Upper lobe of left lung (tissue), 6 donors: ENCODE measurements at regions not wholly inside any gene's neighbourhood (a gene's known extent, or its start where the extent isn't known, plus 50 kb on each side); places are given as distances from the start of the nearest gene placed in this dataset.
A peak's percentile ranks its signal among the peaks of the same experiment; 100 is the strongest.

Experiments used
- ATAC-seq, 2 donors: fragments of 200-7000 bp; cut with Tn5 transposase; one replicate each; pipeline ENCODE4 v1.9.1; 2022; ENCODE audit warnings: mild to moderate bottlenecking in 2 of 2, moderate library complexity in 2 of 2; ENCODE audit not compliant: low FRiP score in 2 of 2
- DNase-seq, 2 donors: peaks; one replicate each; pipeline ENCODE4 v3.0.0-alpha.2; 2019 to 2020
- H3K27ac ChIP-seq, 4 donors: fragments of 200-600 bp; sonication (generic); one replicate each; pipeline ENCODE4 v1.5.1; 2016 to 2019
- H3K27me3 ChIP-seq, 4 donors: fragments of 200-600 bp; sonication (generic); one replicate each; pipeline ENCODE4 v1.5.1; 2017 to 2019
- H3K36me3 ChIP-seq, 4 donors: fragments of 200-600 bp; sonication (generic); one replicate each; pipeline ENCODE4 v1.5.1; 2016 to 2019
- H3K4me1 ChIP-seq, 4 donors: fragments of 200-600 bp; sonication (generic); one replicate each; pipeline ENCODE4 v1.5.1; 2018 to 2019
- H3K4me3 ChIP-seq, 4 donors: fragments of 200-600 bp; sonication (generic); one replicate each; pipeline ENCODE4 v1.5.1; 2017 to 2019; ENCODE audit warnings: mild to moderate bottlenecking in 2 of 4, moderate library complexity in 1 of 4
- H3K9me3 ChIP-seq, 4 donors: fragments of 200-600 bp; sonication (generic); one replicate each; pipeline ENCODE4 v1.5.1; 2018 to 2019
- EP300 ChIP-seq, 4 donors: sonication (generic); formaldehyde crosslinking; IDR thresholded peaks; one replicate each; pipeline ENCODE4 v1.5.1; 2017; ENCODE audit warnings: antibody characterized with exemption in 4 of 4, control low read depth in 2 of 4
- POLR2A ChIP-seq, 4 donors: fragments of 450-650 bp; IDR thresholded peaks; one replicate each; pipeline ENCODE4 v1.5.1; 2016 to 2017; ENCODE audit warnings: antibody characterized with exemption in 4 of 4, mild to moderate bottlenecking in 2 of 4
- POLR2AphosphoS5 ChIP-seq, 2 donors: sonication (generic); formaldehyde crosslinking; IDR thresholded peaks; one replicate each; pipeline ENCODE4 v1.5.1; 2017; ENCODE audit warnings: antibody characterized with exemption in 2 of 2
- WGBS, 2 donors: methylation state at CpG; one replicate each; pipeline ENCODE4 v1.1.5; 2017 to 2018; 5-methylcytosine and 5-hydroxymethylcytosine counted together
- TF ChIP-seq, protein P1 (sequence below), 6 experiments: fragments of 450-650 bp in 4 of 6; fragments of 200-600 bp in 2 of 6; sonication (generic) in 2 of 6; IDR thresholded peaks; one replicate each; pipeline ENCODE4 v1.5.1; 2016 to 2019; ENCODE audit warnings: antibody characterized with exemption in 6 of 6
- donor health status: DM: no; HTN: no; CAD: no; lungs with moderate emphysema.
- donor health status: DM: no; HTN: yes; CAD: no; lungs with severe emphysema.

DNA sequence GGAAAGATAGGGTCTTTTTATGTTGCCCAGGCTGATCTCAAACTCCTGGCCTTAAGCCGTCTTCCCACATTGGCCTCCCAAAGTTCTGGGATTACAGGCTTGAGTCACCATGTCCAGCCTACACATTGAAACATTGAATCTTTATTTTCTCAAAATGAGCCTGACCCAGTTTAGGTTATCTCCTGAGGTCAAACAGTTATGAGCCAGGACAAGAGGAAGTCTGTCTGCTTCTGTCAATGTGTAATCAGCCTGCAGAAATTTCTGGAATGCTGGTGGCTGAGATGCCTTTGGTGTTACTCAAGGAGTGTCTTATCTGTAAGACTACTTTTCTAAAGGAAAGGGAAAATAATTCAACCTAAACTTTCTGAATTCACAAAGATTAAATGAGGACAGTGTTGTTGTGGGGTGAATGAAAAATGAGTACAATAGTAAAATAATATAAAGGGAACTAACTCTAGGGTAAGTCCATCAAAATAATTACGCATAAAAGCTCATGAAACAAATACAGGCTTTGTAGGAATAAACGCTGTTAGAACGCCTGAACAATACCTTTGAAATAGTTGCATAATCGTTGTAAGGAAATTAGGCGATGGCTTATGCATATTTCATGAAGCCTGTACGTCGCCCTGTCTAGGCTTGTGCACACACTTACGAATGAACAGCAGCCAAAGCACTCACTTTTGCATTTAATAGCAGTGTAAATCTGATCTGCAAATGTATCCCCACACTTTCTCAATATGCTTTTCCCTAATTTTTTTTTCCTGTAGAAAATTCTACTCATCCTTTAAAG, 260.8 kb downstream of the RDH14 start:
- Histone ChIP-seq H3K27me3 (no peaks in the 10 kb centered on the region), H3K4me1 (peaks cover 0 to 7% (median 3%) of the 10 kb centered on the region in 4 donors), H3K27ac (peak overlapping the region in 2 of 4 donors; percentile 35 to 38), H3K36me3 (no peaks in the 10 kb centered on the region), H3K4me3 (no peak overlapping the region), H3K9me3 (no peaks in the 10 kb centered on the region)
- ATAC-seq (peak; percentile 73 to 80), DNase-seq (peak in 1 of 2 donors; percentile 23)
- 51 to 55% methylated on average over 9 of the region's 9 CpGs for WGBS, 2 donors
- TF ChIP-seq POLR2A (IDR thresholded peaks at IDR 0.05) (no peak), EP300 (IDR thresholded peaks at IDR 0.05) (no peak), POLR2AphosphoS5 (IDR thresholded peaks at IDR 0.05) (no peak)
- TF ChIP-seq, protein P1, sequence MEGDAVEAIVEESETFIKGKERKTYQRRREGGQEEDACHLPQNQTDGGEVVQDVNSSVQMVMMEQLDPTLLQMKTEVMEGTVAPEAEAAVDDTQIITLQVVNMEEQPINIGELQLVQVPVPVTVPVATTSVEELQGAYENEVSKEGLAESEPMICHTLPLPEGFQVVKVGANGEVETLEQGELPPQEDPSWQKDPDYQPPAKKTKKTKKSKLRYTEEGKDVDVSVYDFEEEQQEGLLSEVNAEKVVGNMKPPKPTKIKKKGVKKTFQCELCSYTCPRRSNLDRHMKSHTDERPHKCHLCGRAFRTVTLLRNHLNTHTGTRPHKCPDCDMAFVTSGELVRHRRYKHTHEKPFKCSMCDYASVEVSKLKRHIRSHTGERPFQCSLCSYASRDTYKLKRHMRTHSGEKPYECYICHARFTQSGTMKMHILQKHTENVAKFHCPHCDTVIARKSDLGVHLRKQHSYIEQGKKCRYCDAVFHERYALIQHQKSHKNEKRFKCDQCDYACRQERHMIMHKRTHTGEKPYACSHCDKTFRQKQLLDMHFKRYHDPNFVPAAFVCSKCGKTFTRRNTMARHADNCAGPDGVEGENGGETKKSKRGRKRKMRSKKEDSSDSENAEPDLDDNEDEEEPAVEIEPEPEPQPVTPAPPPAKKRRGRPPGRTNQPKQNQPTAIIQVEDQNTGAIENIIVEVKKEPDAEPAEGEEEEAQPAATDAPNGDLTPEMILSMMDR (IDR thresholded peaks at IDR 0.05), result no peak

DNA sequence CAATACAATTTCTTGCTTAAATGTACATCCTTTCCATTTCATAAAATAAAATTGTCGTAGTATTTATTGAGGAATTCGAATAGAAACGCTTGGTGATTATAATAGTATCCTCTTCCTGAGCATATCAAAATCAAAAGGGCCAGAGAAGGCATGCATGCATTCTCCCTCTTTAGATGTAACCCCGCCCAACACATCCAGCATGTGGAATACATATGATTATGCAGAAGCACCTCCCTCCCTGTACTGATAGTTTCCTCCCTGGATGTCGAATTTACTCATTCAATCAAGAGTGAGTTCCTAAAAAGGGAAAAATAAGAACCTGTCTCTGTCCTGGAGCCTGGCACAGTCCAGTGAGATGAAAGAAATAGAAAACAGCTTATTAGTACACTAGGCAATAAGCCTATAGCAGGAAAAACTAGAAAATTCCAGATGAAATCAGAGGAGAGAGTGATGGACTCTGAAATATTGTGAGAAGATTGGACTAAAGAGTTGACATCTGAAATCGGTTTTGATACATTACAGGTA, 262.9 kb downstream of the RDH14 start:
- Histone ChIP-seq H3K4me3 (no peak overlapping the region), H3K27me3 (no peaks in the 10 kb centered on the region), H3K9me3 (no peaks in the 10 kb centered on the region), H3K36me3 (no peaks in the 10 kb centered on the region), H3K4me1 (peaks cover 0 to 7% (median 3%) of the 10 kb centered on the region in 4 donors), H3K27ac (no peak overlapping the region)
- WGBS, 2 donors, result 81 to 89% methylated on average over 6 of the region's 6 CpGs
- TF ChIP-seq POLR2AphosphoS5 (IDR thresholded peaks at IDR 0.05) (no peak), POLR2A (IDR thresholded peaks at IDR 0.05) (no peak), EP300 (IDR thresholded peaks at IDR 0.05) (no peak)
- TF ChIP-seq, protein P1 (IDR thresholded peaks at IDR 0.05), result no peak
- ATAC-seq (no peak), DNase-seq (no peak)

DNA sequence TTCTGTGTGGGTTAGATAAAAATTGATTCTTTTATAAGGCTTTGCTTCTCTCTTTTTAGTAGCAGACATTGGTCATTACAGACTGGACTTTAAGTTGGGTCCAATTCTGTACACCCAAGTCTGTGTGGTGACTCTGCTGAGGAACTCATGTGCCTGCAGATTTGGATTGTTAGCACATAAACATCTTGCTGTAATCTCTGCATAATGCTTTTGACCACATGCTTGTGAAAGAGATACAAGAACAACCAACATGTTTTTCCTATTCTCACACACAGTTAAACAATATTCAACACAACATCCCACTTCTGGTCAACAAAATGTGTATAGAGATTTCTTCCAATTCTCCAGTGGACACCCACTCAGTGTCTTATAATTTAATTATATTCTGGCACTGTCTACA, 270.1 kb downstream of the RDH14 start:
- H3K36me3 ChIP-seq, result no peaks in the 10 kb centered on the region
- H3K4me3 ChIP-seq, result no peak overlapping the region
- H3K9me3 ChIP-seq, result no peaks in the 10 kb centered on the region
- H3K27ac ChIP-seq, result no peak overlapping the region
- H3K4me1 ChIP-seq, result no peaks in the 10 kb centered on the region
- H3K27me3 ChIP-seq, result no peaks in the 10 kb centered on the region
- ATAC-seq (no peak), DNase-seq (no peak)
- no peak for TF ChIP-seq EP300 (IDR thresholded peaks at IDR 0.05)
- TF ChIP-seq POLR2A (IDR thresholded peaks at IDR 0.05), result no peak
- TF ChIP-seq, protein P1 (IDR thresholded peaks at IDR 0.05), result no peak
- no peak for TF ChIP-seq POLR2AphosphoS5 (IDR thresholded peaks at IDR 0.05)

- TF ChIP-seq, protein P1 (IDR thresholded peaks at IDR 0.05), result no peak
- TF ChIP-seq POLR2AphosphoS5 (IDR thresholded peaks at IDR 0.05) (no peak), EP300 (IDR thresholded peaks at IDR 0.05) (no peak), POLR2A (IDR thresholded peaks at IDR 0.05) (no peak)
- no peak for DNase-seq
- no peaks in the 10 kb centered on the region for H3K4me1 ChIP-seq
- H3K9me3 ChIP-seq, result no peaks in the 10 kb centered on the region
- no peak overlapping the region for H3K27ac ChIP-seq
- ATAC-seq, result peak in 1 of 2 donors; percentile 51
- no peaks in the 10 kb centered on the region for H3K36me3 ChIP-seq
- H3K27me3 ChIP-seq, result no peaks in the 10 kb centered on the region
- no peak overlapping the region for H3K4me3 ChIP-seq
Observed at GRCh38 chr2:18286897-18287296, 273.6 kb downstream of the RDH14 start.

- H3K36me3 ChIP-seq, result no peaks in the 10 kb centered on the region
- no peaks in the 10 kb centered on the region for H3K27me3 ChIP-seq
- no peaks in the 10 kb centered on the region for H3K9me3 ChIP-seq
- H3K27ac ChIP-seq, result no peak overlapping the region
- no peaks in the 10 kb centered on the region for H3K4me1 ChIP-seq
- DNase-seq (no peak), ATAC-seq (no peak)
- WGBS, 2 donors, result 80 to 94% methylated on average over 4 of the region's 4 CpGs
- H3K4me3 ChIP-seq, result no peak overlapping the region
- TF ChIP-seq POLR2A (IDR thresholded peaks at IDR 0.05) (no peak), POLR2AphosphoS5 (IDR thresholded peaks at IDR 0.05) (no peak), EP300 (IDR thresholded peaks at IDR 0.05) (no peak)
- TF ChIP-seq, protein P1 (IDR thresholded peaks at IDR 0.05), result no peak
Observed at GRCh38 chr2:18284331-18284730, 276.1 kb downstream of the RDH14 start.
